Epithelial cell of proximal tubule (primary cell): ENCODE measurements at regions not wholly inside any gene's neighbourhood (a gene's known extent, or its start where the extent isn't known, plus 50 kb on each side); places are given as distances from the start of the nearest gene placed in this dataset.
A peak's percentile ranks its signal among the peaks of the same experiment; 100 is the strongest.
"Not testable (repeated sequence)": the region's sequence is repeated elsewhere in the genome, so short reads cannot be mapped to it uniquely, and the experiment has no call there.

Experiments
- DNase-seq: peaks from one replicate; pipeline ENCODE4 v3.0.0-alpha.2; 2011; ENCODE audit warnings: low read depth
- H3K4me3 ChIP-seq: 2 replicates; pipeline ENCODE4 v1.5.1; 2011; ENCODE audit warnings: low read depth, mild to moderate bottlenecking, low read length
- CTCF ChIP-seq: conservative IDR thresholded peaks from 2 replicates; pipeline ENCODE4 v1.5.1; 2012; ENCODE audit warnings: low read depth, mild to moderate bottlenecking, low read length

- DNase-seq, result no peak
- no peak overlapping the region for H3K4me3 ChIP-seq
- no peak for TF ChIP-seq CTCF
Measured at GRCh38 chr5:86542532-86542931, 75.2 kb upstream of the COX7C start.

GRCh38 chr5:86546044-86546443 lies 71.7 kb upstream of the COX7C start:
- DNase-seq, result no peak
- no peak overlapping the region for H3K4me3 ChIP-seq
- no peak for TF ChIP-seq CTCF

- H3K4me3 ChIP-seq, result no peak overlapping the region
- TF ChIP-seq CTCF, result peak; percentile 40
- no peak for DNase-seq
Measured at GRCh38 chr5:86546582-86546981, 71.2 kb upstream of the COX7C start.

GRCh38 chr5:86554638-86555037 lies 63.1 kb upstream of the COX7C start:
- no peak for TF ChIP-seq CTCF
- DNase-seq, result no peak

GRCh38 chr5:86557920-86558319 lies 59.8 kb upstream of the COX7C start:
- no peak for TF ChIP-seq CTCF
- H3K4me3 ChIP-seq, result no peak overlapping the region
- DNase-seq, result no peak

More at GRCh38 chr5:86554638-86555037, 63.1 kb upstream of the COX7C start:
- H3K4me3 ChIP-seq, result no peak overlapping the region

- no peak for DNase-seq
- TF ChIP-seq CTCF, result no peak
- H3K4me3 ChIP-seq, result no peak overlapping the region
Measured at GRCh38 chr5:86565197-86565789, 52.4 kb upstream of the COX7C start.

- not testable (repeated sequence) for H3K4me3 ChIP-seq, DNase-seq
- peak; percentile 40 for TF ChIP-seq CTCF
Measured at GRCh38 chr5:86566030-86566429, 51.7 kb upstream of the COX7C start.
